HepG2 (cell line): ENCODE measurements at regions not wholly inside any gene's neighbourhood (a gene's known extent, or its start where the extent isn't known, plus 50 kb on each side); places are given as distances from the start of the nearest gene placed in this dataset.

ENCODE experiments used
- ATRX ChIP-seq: sonication (generic); formaldehyde crosslinking; IDR thresholded peaks from 2 replicates; pipeline ENCODE4 v1.4.0; 2020; ENCODE audit warnings: missing genetic modification reagents, borderline replicate concordance
- HDAC2 ChIP-seq: sonication (generic); formaldehyde crosslinking; IDR thresholded peaks from 2 replicates; pipeline ENCODE4 v1.4.0; 2020; ENCODE audit warnings: missing genetic modification reagents
- MIXL1 ChIP-seq: IDR thresholded peaks from 2 replicates; pipeline ENCODE4 v1.6.1; 2016
- NFYB ChIP-seq: sonication (generic); formaldehyde crosslinking; IDR thresholded peaks from 2 replicates; pipeline ENCODE4 v1.4.0; 2020; ENCODE audit warnings: missing genetic modification reagents
- SNRNP70 ChIP-seq: fragments of 200-400 bp; formaldehyde crosslinking; IDR thresholded peaks from 2 replicates; pipeline ENCODE4 v1.6.1; 2017; ENCODE audit warnings: mild to moderate bottlenecking, low read depth, low read length, moderate library complexity
- TCF12 ChIP-seq, 2 experiments: fragments of 450-650 bp in 1 of 2; sonication (generic) in 1 of 2; formaldehyde crosslinking in 1 of 2; IDR thresholded peaks; 2 replicates each; pipeline versions ENCODE4 v1.6.1 to v1.8.0; 2017 to 2022; ENCODE audit warnings: antibody characterized with exemption in 1 of 2, mild to moderate bottlenecking in 1 of 2, missing genetic modification reagents in 1 of 2, moderate library complexity in 1 of 2
- ZNF224 ChIP-seq: sonication (generic); formaldehyde crosslinking; IDR thresholded peaks from 2 replicates; pipeline ENCODE4 v1.5.0; 2020; ENCODE audit warnings: mild to moderate bottlenecking, missing genetic modification reagents
- ZNF30 ChIP-seq: sonication (generic); formaldehyde crosslinking; IDR thresholded peaks from 2 replicates; pipeline ENCODE4 v1.5.0; 2020; ENCODE audit warnings: mild to moderate bottlenecking, missing genetic modification reagents
- TF ChIP-seq, protein P1 (sequence below): sonication (generic); formaldehyde crosslinking; IDR thresholded peaks from 2 replicates; pipeline ENCODE4 v1.4.0; 2020; ENCODE audit warnings: mild to moderate bottlenecking, missing genetic modification reagents
- TF ChIP-seq, protein P2 (sequence below), 2 experiments: fragments of 450-650 bp in 1 of 2; sonication (generic) in 1 of 2; formaldehyde crosslinking; IDR thresholded peaks; 2 replicates each; pipeline versions ENCODE4 v1.5.0 to v1.8.0; 2020 to 2022; ENCODE audit warnings: mild to moderate bottlenecking in 1 of 2, missing genetic modification reagents in 1 of 2
- TF ChIP-seq, protein P3 (sequence below): sonication (generic); formaldehyde crosslinking; IDR thresholded peaks from 2 replicates; pipeline ENCODE4 v1.4.0; 2020; ENCODE audit warnings: missing genetic modification reagents
- TF ChIP-seq, protein P4 (sequence below): sonication (generic); formaldehyde crosslinking; IDR thresholded peaks from 2 replicates; pipeline ENCODE4 v1.5.0; 2020; ENCODE audit warnings: mild to moderate bottlenecking, missing genetic modification reagents, moderate library complexity
- TF ChIP-seq, protein P5 (sequence below), 2 experiments: IDR thresholded peaks; 2 replicates each; pipeline ENCODE4 v1.6.1; 2011 to 2012; ENCODE audit warnings: low read length in 2 of 2, borderline replicate concordance in 1 of 2, low read depth in 1 of 2, mild to moderate bottlenecking in 1 of 2, moderate library complexity in 1 of 2

DNA sequence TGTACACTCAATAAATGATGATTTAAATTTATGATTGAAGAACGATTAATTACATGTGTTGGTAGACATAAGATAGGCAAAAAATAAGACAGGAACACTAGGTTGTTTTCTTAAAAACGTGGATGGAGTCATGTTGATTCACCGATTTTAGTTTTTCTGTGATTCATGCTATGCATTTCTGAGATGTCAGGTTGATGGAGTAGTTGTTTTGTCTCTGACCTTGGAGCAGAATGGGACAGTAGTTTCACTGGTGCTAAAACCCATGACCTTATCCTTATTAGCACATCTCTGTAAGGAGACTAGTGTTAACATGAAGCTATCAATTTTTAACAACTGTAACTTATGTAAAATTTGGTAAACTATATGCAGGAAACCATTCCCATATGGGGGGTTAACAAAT, 611.6 kb upstream of the FZD8 start:
- TF ChIP-seq NFYB, result no peak
- no peak for TF ChIP-seq ZNF224 (CRISPR knock-in tag)
- TF ChIP-seq, protein P1, sequence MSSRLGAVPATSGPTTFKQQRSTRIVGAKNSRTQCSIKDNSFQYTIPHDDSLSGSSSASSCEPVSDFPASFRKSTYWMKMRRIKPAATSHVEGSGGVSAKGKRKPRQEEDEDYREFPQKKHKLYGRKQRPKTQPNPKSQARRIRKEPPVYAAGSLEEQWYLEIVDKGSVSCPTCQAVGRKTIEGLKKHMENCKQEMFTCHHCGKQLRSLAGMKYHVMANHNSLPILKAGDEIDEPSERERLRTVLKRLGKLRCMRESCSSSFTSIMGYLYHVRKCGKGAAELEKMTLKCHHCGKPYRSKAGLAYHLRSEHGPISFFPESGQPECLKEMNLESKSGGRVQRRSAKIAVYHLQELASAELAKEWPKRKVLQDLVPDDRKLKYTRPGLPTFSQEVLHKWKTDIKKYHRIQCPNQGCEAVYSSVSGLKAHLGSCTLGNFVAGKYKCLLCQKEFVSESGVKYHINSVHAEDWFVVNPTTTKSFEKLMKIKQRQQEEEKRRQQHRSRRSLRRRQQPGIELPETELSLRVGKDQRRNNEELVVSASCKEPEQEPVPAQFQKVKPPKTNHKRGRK (CRISPR knock-in tag), result no peak
- TF ChIP-seq HDAC2 (CRISPR knock-in tag), result no peak
- TF ChIP-seq TCF12 (IDR thresholded peaks at IDR 0.05), result no peak
- no peak for TF ChIP-seq TCF12 (CRISPR knock-in tag; IDR thresholded peaks at IDR 0.05)
- TF ChIP-seq, protein P2, sequence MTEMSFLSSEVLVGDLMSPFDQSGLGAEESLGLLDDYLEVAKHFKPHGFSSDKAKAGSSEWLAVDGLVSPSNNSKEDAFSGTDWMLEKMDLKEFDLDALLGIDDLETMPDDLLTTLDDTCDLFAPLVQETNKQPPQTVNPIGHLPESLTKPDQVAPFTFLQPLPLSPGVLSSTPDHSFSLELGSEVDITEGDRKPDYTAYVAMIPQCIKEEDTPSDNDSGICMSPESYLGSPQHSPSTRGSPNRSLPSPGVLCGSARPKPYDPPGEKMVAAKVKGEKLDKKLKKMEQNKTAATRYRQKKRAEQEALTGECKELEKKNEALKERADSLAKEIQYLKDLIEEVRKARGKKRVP (CRISPR knock-in tag; IDR thresholded peaks at IDR 0.05), result no peak
- TF ChIP-seq MIXL1 (CRISPR knock-in tag), result no peak
- TF ChIP-seq, protein P3, sequence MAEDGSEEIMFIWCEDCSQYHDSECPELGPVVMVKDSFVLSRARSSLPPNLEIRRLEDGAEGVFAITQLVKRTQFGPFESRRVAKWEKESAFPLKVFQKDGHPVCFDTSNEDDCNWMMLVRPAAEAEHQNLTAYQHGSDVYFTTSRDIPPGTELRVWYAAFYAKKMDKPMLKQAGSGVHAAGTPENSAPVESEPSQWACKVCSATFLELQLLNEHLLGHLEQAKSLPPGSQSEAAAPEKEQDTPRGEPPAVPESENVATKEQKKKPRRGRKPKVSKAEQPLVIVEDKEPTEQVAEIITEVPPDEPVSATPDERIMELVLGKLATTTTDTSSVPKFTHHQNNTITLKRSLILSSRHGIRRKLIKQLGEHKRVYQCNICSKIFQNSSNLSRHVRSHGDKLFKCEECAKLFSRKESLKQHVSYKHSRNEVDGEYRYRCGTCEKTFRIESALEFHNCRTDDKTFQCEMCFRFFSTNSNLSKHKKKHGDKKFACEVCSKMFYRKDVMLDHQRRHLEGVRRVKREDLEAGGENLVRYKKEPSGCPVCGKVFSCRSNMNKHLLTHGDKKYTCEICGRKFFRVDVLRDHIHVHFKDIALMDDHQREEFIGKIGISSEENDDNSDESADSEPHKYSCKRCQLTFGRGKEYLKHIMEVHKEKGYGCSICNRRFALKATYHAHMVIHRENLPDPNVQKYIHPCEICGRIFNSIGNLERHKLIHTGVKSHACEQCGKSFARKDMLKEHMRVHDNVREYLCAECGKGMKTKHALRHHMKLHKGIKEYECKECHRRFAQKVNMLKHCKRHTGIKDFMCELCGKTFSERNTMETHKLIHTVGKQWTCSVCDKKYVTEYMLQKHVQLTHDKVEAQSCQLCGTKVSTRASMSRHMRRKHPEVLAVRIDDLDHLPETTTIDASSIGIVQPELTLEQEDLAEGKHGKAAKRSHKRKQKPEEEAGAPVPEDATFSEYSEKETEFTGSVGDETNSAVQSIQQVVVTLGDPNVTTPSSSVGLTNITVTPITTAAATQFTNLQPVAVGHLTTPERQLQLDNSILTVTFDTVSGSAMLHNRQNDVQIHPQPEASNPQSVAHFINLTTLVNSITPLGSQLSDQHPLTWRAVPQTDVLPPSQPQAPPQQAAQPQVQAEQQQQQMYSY (CRISPR knock-in tag), result no peak
- TF ChIP-seq ZNF30, result no peak
- TF ChIP-seq ATRX (CRISPR knock-in tag), result no peak
- TF ChIP-seq SNRNP70, result no peak
- TF ChIP-seq, protein P4, sequence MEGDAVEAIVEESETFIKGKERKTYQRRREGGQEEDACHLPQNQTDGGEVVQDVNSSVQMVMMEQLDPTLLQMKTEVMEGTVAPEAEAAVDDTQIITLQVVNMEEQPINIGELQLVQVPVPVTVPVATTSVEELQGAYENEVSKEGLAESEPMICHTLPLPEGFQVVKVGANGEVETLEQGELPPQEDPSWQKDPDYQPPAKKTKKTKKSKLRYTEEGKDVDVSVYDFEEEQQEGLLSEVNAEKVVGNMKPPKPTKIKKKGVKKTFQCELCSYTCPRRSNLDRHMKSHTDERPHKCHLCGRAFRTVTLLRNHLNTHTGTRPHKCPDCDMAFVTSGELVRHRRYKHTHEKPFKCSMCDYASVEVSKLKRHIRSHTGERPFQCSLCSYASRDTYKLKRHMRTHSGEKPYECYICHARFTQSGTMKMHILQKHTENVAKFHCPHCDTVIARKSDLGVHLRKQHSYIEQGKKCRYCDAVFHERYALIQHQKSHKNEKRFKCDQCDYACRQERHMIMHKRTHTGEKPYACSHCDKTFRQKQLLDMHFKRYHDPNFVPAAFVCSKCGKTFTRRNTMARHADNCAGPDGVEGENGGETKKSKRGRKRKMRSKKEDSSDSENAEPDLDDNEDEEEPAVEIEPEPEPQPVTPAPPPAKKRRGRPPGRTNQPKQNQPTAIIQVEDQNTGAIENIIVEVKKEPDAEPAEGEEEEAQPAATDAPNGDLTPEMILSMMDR (CRISPR knock-in tag), result no peak
- TF ChIP-seq, protein P5, sequence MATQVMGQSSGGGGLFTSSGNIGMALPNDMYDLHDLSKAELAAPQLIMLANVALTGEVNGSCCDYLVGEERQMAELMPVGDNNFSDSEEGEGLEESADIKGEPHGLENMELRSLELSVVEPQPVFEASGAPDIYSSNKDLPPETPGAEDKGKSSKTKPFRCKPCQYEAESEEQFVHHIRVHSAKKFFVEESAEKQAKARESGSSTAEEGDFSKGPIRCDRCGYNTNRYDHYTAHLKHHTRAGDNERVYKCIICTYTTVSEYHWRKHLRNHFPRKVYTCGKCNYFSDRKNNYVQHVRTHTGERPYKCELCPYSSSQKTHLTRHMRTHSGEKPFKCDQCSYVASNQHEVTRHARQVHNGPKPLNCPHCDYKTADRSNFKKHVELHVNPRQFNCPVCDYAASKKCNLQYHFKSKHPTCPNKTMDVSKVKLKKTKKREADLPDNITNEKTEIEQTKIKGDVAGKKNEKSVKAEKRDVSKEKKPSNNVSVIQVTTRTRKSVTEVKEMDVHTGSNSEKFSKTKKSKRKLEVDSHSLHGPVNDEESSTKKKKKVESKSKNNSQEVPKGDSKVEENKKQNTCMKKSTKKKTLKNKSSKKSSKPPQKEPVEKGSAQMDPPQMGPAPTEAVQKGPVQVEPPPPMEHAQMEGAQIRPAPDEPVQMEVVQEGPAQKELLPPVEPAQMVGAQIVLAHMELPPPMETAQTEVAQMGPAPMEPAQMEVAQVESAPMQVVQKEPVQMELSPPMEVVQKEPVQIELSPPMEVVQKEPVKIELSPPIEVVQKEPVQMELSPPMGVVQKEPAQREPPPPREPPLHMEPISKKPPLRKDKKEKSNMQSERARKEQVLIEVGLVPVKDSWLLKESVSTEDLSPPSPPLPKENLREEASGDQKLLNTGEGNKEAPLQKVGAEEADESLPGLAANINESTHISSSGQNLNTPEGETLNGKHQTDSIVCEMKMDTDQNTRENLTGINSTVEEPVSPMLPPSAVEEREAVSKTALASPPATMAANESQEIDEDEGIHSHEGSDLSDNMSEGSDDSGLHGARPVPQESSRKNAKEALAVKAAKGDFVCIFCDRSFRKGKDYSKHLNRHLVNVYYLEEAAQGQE (IDR thresholded peaks at IDR 0.05; ENCODE audit: borderline replicate concordance in 1 of 2, low read depth in 1 of 2, low read length in 2 of 2), result no peak
